H9 (cell line): ENCODE measurements at regions not wholly inside any gene's neighbourhood (a gene's known extent, or its start where the extent isn't known, plus 50 kb on each side); places are given as distances from the start of the nearest gene placed in this dataset.

Experiments
- DNase-seq: peaks from one replicate; pipeline ENCODE4 v3.0.0-alpha.2; 2017
- H2AFZ ChIP-seq: one replicate; pipeline ENCODE4 v1.6.1; 2013; ENCODE audit warnings: mild to moderate bottlenecking, low read length, control low read depth, moderate library complexity
- H2AK5ac ChIP-seq: 2 replicates; pipeline ENCODE4 v1.6.1; 2013; ENCODE audit warnings: low read length, control low read depth, mixed read lengths; ENCODE audit not compliant: insufficient read length
- H2BK120ac ChIP-seq: one replicate; pipeline ENCODE4 v1.6.1; 2013; ENCODE audit warnings: low read depth, mild to moderate bottlenecking, low read length, control low read depth, inconsistent platforms; ENCODE audit not compliant: poor library complexity, severe bottlenecking
- H2BK12ac ChIP-seq: 2 replicates; pipeline ENCODE4 v1.6.1; 2013; ENCODE audit warnings: low read length, control low read depth, mixed read lengths, low read depth; ENCODE audit not compliant: insufficient read length
- H2BK15ac ChIP-seq: 2 replicates; pipeline ENCODE4 v1.6.1; 2013; ENCODE audit warnings: low read depth, low read length, control low read depth
- H2BK20ac ChIP-seq: one replicate; pipeline ENCODE4 v1.6.1; 2013; ENCODE audit warnings: low read depth, mild to moderate bottlenecking, low read length, control low read depth, inconsistent platforms; ENCODE audit not compliant: poor library complexity, severe bottlenecking
- H2BK5ac ChIP-seq: 2 replicates; pipeline ENCODE4 v1.6.1; 2013; ENCODE audit warnings: low read length, control low read depth, mixed read lengths; ENCODE audit not compliant: insufficient read length
- H3K14ac ChIP-seq: 2 replicates; pipeline ENCODE4 v1.6.1; 2013; ENCODE audit warnings: low read length, control low read depth; ENCODE audit not compliant: insufficient read depth
- H3K18ac ChIP-seq: 2 replicates; pipeline ENCODE4 v1.6.1; 2013; ENCODE audit warnings: low read depth, mild to moderate bottlenecking, mixed read lengths, low read length, control low read depth; ENCODE audit not compliant: insufficient read length
- H3K23ac ChIP-seq: 2 replicates; pipeline ENCODE4 v1.6.1; 2013; ENCODE audit warnings: low read length, control low read depth, mixed read lengths, low read depth; ENCODE audit not compliant: insufficient read length
- H3K23me2 ChIP-seq: 2 replicates; pipeline ENCODE4 v1.6.1; 2013; ENCODE audit warnings: low read depth, mild to moderate bottlenecking, mixed read lengths, low read length, control low read depth; ENCODE audit not compliant: insufficient read length, poor library complexity, severe bottlenecking
- H3K27ac ChIP-seq: 2 replicates; pipeline ENCODE4 v1.5.1; 2013; ENCODE audit warnings: low read length, control low read depth, mixed read lengths, low read depth; ENCODE audit not compliant: insufficient read length
- H3K27me3 ChIP-seq: 2 replicates; pipeline ENCODE4 v1.6.1; 2013; ENCODE audit warnings: low read length, control low read depth, inconsistent platforms; ENCODE audit not compliant: insufficient read depth
- H3K4ac ChIP-seq: 2 replicates; pipeline ENCODE4 v1.6.1; 2013; ENCODE audit warnings: low read depth, mild to moderate bottlenecking, control low read depth, inconsistent platforms, low read length, moderate library complexity
- H3K4me1 ChIP-seq: 2 replicates; pipeline ENCODE4 v1.6.1; 2013; ENCODE audit warnings: low read length, control low read depth, inconsistent platforms; ENCODE audit not compliant: insufficient read depth
- H3K4me2 ChIP-seq: 2 replicates; pipeline ENCODE4 v1.6.1; 2013; ENCODE audit warnings: low read length, control low read depth, mixed read lengths; ENCODE audit not compliant: insufficient read length, insufficient read depth
- H3K56ac ChIP-seq: 2 replicates; pipeline ENCODE4 v1.6.1; 2013; ENCODE audit warnings: low read depth, mild to moderate bottlenecking, mixed read lengths, low read length, control low read depth; ENCODE audit not compliant: insufficient read length
- H3K79me1 ChIP-seq: 2 replicates; pipeline ENCODE4 v1.6.1; 2013; ENCODE audit warnings: low read depth, mild to moderate bottlenecking, moderate library complexity, low read length, control low read depth, inconsistent platforms; ENCODE audit not compliant: insufficient read depth, poor library complexity, severe bottlenecking
- H3K79me2 ChIP-seq: 2 replicates; pipeline ENCODE4 v1.6.1; 2013; ENCODE audit warnings: low read length, control low read depth, inconsistent platforms; ENCODE audit not compliant: insufficient read depth
- H3K9ac ChIP-seq: 2 replicates; pipeline ENCODE4 v1.6.1; 2013; ENCODE audit warnings: low read length, control low read depth, mixed read lengths; ENCODE audit not compliant: insufficient read length; ENCODE audit errors: extremely low read depth
- H3K9me3 ChIP-seq: one replicate; pipeline ENCODE4 v1.6.1; 2013; ENCODE audit warnings: low read depth, low read length, inconsistent platforms; ENCODE audit not compliant: control insufficient read depth
- H3T11ph ChIP-seq: one replicate; pipeline ENCODE4 v1.6.1; 2013; ENCODE audit warnings: mild to moderate bottlenecking, low read length, control low read depth, inconsistent platforms
- H4K20me1 ChIP-seq: one replicate; pipeline ENCODE4 v1.6.1; 2013; ENCODE audit not compliant: control insufficient read depth, insufficient read length, insufficient read depth
- H4K5ac ChIP-seq: 2 replicates; pipeline ENCODE4 v1.6.1; 2013; ENCODE audit warnings: low read depth, mild to moderate bottlenecking, mixed read lengths, low read length, control low read depth; ENCODE audit not compliant: insufficient read length
- H4K8ac ChIP-seq: replicated peaks from 2 replicates; pipeline ENCODE4 v1.6.1; 2013; ENCODE audit warnings: low read length, control low read depth, mixed read lengths, low read depth; ENCODE audit not compliant: insufficient read length
- H4K91ac ChIP-seq: 2 replicates; pipeline ENCODE4 v1.6.1; 2013; ENCODE audit warnings: low read depth, mild to moderate bottlenecking, moderate library complexity, mixed read lengths, low read length, control low read depth; ENCODE audit not compliant: insufficient read length
- H3K27ac Mint-ChIP-seq, 3 experiments: 2 replicates in 2 of 3; 3 replicates in 1 of 3; pipeline ENCODE4 v1.8.0; 2020 to 2021; ENCODE audit warnings: mixed read lengths in 3 of 3, mild to moderate bottlenecking in 1 of 3, moderate library complexity in 1 of 3
- H3K27me3 Mint-ChIP-seq: 2 replicates; pipeline ENCODE4 v1.8.0; 2021; ENCODE audit warnings: low read depth, mild to moderate bottlenecking, moderate library complexity, mixed read lengths
- H3K36me3 Mint-ChIP-seq, 3 experiments: 2 replicates in 2 of 3; 3 replicates in 1 of 3; pipeline ENCODE4 v1.8.0; 2020 to 2021; ENCODE audit warnings: low read depth in 3 of 3, mixed read lengths in 3 of 3; ENCODE audit not compliant: insufficient read depth in 1 of 3
- H3K4me1 Mint-ChIP-seq, 2 experiments: 2 replicates each; pipeline ENCODE4 v1.8.0; 2020; ENCODE audit warnings: mixed read lengths in 2 of 2
- H3K4me3 Mint-ChIP-seq, 2 experiments: 2 replicates in 1 of 2; 3 replicates in 1 of 2; pipeline ENCODE4 v1.8.0; 2020 to 2021; ENCODE audit warnings: mild to moderate bottlenecking in 2 of 2, mixed read lengths in 2 of 2, moderate library complexity in 1 of 2
- H3K9me3 Mint-ChIP-seq, 2 experiments: 2 replicates in 1 of 2; 3 replicates in 1 of 2; pipeline ENCODE4 v1.8.0; 2020; ENCODE audit warnings: mild to moderate bottlenecking in 2 of 2, mixed read lengths in 2 of 2, moderate library complexity in 1 of 2
- WGBS: extraction: QIAGEN DNeasy Blood & Tissue Kit; methylation state at CpG from one replicate; pipeline ENCODE4 v1.1.7; 2013; ENCODE audit warnings: missing lambda C conversion rate, low lambda C conversion rate, mixed read lengths; ENCODE audit not compliant: insufficient read length; ENCODE audit errors: extremely low coverage; 5-methylcytosine and 5-hydroxymethylcytosine counted together
- TF ChIP-seq, protein P1 (sequence below): fragments of 200-600 bp; sonication (generic); conservative IDR thresholded peaks from 3 replicates; pipeline ENCODE4 v1.8.0; 2021; ENCODE audit warnings: antibody characterized with exemption, mild to moderate bottlenecking

DNA sequence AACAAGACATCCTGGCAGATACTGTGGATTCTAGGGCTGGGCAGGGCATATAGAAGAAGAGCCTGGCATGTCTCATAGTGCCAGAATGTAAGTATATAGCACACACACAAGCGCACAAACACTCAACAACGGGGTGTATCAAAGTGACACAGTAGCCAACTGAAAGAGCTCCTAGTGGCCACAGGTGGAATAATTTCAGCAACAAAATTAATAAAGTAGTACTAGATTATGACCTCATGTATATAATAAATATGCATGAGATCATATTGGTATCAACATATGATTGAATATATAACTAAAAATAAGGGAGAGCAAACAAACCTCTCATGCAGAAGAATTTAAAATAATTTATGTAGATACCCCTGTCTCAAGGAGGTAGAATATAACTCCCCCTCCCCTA lies 72.4 kb upstream of the CXCL12 start:
- Histone ChIP-seq H3K14ac (no peak overlapping the region), H3K4me2 (no peak overlapping the region), H3K4ac (no peak overlapping the region), H3K18ac (no peak overlapping the region), H3K23ac (no peak overlapping the region), H2BK5ac (no peak overlapping the region), H3K4me1 (no peaks in the 10 kb centered on the region), H3K9me3 (no peaks in the 10 kb centered on the region), H2BK12ac (no peak overlapping the region), H3K79me2 (no peaks in the 10 kb centered on the region), H2AK5ac (no peak overlapping the region), H3K23me2 (no peaks in the 10 kb centered on the region), H3K79me1 (no peaks in the 10 kb centered on the region), H3K27me3 (no peaks in the 10 kb centered on the region), H4K91ac (no peak overlapping the region), H2BK20ac (no peak overlapping the region), H3K9ac (no peak overlapping the region), H4K5ac (no peak overlapping the region), H2BK15ac (no peak overlapping the region), H3K27ac (no peak overlapping the region), H3K56ac (no peak overlapping the region), H2AFZ (no peak overlapping the region), H4K20me1 (no peaks in the 10 kb centered on the region), H2BK120ac (no peak overlapping the region), H4K8ac (no peak overlapping the region), H3T11ph (no peak overlapping the region)
- H3K4me1 Mint-ChIP-seq: no peaks in the 10 kb centered on the region
- H3K27me3 Mint-ChIP-seq: no peaks in the 10 kb centered on the region; the same call in 1 of the 2 replicates
- peaks cover 10 to 11% of the 10 kb centered on the region in 2 experiments; a peak in 4 of 5 replicates for H3K9me3 Mint-ChIP-seq
- H3K4me3 Mint-ChIP-seq: no peak overlapping the region
- H3K27ac Mint-ChIP-seq: no peak overlapping the region
- TF ChIP-seq, protein P1, sequence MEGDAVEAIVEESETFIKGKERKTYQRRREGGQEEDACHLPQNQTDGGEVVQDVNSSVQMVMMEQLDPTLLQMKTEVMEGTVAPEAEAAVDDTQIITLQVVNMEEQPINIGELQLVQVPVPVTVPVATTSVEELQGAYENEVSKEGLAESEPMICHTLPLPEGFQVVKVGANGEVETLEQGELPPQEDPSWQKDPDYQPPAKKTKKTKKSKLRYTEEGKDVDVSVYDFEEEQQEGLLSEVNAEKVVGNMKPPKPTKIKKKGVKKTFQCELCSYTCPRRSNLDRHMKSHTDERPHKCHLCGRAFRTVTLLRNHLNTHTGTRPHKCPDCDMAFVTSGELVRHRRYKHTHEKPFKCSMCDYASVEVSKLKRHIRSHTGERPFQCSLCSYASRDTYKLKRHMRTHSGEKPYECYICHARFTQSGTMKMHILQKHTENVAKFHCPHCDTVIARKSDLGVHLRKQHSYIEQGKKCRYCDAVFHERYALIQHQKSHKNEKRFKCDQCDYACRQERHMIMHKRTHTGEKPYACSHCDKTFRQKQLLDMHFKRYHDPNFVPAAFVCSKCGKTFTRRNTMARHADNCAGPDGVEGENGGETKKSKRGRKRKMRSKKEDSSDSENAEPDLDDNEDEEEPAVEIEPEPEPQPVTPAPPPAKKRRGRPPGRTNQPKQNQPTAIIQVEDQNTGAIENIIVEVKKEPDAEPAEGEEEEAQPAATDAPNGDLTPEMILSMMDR: peak; percentile 44; the same call in 2 of the 3 replicates
- no CpG with 5 or more reads among the region's 2 CpGs for WGBS
- no peak for DNase-seq
- peaks cover 0 to 4% (median 0%) of the 10 kb centered on the region in 3 experiments; a peak in 3 of 7 replicates for H3K36me3 Mint-ChIP-seq
